Activated CD4-positive, alpha-beta T cell treated with anti-CD3 and anti-CD28 coated beads, Interleukin-2, amount 50 U/mL, for 48 hours (primary cell): ENCODE measurements at regions not wholly inside any gene's neighbourhood (a gene's known extent, or its start where the extent isn't known, plus 50 kb on each side); places are given as distances from the start of the nearest gene placed in this dataset.
"Not testable (repeated sequence)": the region's sequence is repeated elsewhere in the genome, so short reads cannot be mapped to it uniquely, and the experiment has no call there.

Experiments
- DNase-seq, 2 experiments: peaks; one replicate each; pipeline ENCODE4 v3.0.0-alpha.2; 2020

DNA sequence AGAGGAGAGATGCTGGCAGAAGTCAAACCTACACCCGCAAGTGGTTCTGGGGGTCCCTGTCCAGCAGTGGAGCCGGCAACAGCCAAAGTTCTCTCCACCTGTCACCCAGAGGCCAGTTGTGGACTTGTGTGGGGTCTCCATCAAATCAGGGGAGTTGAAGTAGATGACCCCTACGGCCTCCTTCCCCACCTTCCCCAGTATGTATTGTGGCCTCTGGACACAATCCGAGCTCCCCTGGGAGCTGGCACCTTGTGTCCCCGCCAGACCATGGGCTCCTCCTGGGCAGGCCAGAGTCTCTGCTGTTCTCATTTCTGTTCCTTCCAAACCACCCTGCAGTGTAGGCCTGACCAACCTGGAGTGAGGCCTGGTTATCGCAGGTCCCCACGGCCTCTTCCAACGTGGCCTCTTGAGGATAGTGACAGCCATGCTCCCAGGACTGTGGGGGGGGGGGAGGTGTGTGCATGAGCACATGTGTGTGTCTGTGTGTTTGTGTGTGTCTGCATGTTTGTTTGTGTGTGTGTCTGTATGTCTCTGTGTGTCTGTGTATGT, 246.4 kb downstream of the MATN1 start:
- no peak for DNase-seq

DNA sequence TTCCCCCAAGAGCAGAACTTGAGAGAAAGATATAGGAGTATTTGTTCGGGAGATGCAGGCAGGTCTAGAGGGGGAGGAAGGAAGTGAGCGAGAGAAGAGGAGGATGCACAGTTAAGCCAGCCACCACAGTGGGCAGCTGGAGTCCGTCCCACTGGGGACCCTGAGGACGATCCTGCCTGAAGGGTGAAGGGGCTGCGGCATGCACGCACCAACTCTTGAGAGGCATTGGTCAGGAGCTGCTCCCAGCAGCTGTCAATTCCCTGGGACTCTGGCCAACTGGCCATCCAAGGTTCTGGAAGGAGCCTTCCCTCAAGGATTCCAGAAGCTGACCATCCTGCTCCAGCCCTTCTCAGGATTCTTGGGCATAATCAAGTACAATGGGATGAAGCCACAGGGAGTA, 246.9 kb downstream of the MATN1 start:
- no peak for DNase-seq

GRCh38 chr1:30475966-30476365, 247.4 kb downstream of the MATN1 start:
- DNase-seq: no peak

GRCh38 chr1:30475201-30475600, 248.2 kb downstream of the MATN1 start:
- DNase-seq: no peak

DNA sequence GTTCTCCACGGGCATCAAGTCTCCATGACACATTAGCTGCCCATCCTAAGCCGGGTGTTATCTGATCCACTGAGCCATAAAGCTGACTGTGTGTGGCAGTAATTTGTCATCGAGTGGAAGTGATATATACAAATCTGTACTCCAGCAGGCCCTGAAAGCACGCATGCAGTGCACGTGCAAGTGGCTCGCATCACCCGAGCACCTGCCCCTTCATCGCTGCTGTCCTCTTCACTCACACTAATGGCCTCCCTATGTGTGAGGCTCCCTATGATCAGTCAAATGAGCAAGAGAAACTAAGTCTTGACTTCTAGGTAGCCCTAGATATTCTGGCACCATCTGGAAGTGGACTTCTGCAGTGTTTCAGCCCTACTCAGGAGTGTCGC, 248.6 kb downstream of the MATN1 start:
- no peak for DNase-seq

- no peak for DNase-seq
Observed at GRCh38 chr1:30473922-30474817, 249.2 kb downstream of the MATN1 start.

DNA sequence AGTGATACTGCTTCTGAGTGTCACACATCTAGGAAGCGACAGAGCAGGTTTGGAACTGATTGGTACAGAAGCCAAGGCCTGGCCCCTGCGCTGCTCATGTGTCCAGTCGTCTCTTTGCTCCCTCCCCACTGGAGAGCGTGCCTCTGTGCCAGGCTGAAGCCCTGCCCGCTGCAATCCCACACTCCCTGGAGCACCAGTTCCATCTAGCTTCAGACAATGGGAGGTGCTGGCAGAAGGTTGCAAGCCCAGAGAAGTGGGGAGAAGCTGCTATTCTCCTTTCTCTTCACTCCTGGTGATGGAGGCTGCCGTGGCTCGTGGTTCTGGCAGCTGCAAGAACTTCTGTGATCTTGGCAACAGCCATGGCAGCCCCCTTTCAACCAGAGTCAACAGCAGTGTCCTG, 250.9 kb downstream of the MATN1 start:
- no peak for DNase-seq

- no peak for DNase-seq
Observed at GRCh38 chr1:30472009-30472408, 251.4 kb downstream of the MATN1 start.

GRCh38 chr1:30471307-30471706, 252.1 kb downstream of the MATN1 start:
- no peak for DNase-seq

DNA sequence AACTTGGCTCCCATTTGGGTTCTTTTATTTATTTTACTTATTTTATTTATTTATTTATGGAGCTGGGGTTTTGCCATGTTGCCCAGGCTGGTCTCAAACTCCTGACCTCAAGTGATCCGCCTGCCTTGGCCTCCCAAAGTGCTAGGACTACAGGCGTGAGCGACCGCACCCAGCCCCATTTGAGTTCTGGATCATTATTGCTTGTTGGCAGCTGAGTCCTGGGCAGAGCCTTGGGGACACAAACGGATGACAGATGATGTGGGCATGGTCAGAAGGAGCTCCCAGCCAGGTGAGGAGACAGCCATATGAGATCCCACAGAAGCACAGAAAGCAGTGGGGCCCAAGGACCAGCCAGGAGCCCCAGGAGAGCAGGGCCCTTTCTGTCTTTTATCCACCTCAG, 254.0 kb downstream of the MATN1 start:
- no peak for DNase-seq

DNA sequence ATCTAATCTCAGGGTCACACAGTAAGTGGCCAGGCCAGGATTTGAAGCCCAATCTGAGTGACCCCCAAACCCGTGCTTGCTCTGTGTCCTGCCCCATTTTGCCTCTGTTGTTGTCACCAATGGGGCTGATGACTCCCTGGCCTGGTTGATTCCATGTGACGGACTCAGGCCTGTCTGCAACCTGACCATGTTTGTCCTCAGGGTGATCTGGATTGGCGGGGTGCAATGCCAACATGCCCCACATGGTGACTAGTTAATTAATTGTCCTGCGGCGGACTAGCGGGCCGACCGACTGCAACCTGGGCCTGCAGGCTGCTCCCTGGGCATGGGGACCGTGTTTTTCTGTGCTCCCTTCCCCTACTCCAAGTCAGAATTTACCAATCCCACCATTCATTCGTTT, 256.3 kb downstream of the MATN1 start:
- DNase-seq: no peak

GRCh38 chr1:30466610-30467009, 256.8 kb downstream of the MATN1 start:
- DNase-seq: no peak

GRCh38 chr1:30466026-30466425, 257.4 kb downstream of the MATN1 start:
- DNase-seq: no peak

- DNase-seq: no peak
Observed at GRCh38 chr1:30465096-30465495, 258.3 kb downstream of the MATN1 start.

- no peak for DNase-seq
Observed at GRCh38 chr1:30464187-30464617, 259.2 kb downstream of the MATN1 start.

- no peak for DNase-seq
Observed at GRCh38 chr1:30462826-30463425, 260.5 kb downstream of the MATN1 start.

DNA sequence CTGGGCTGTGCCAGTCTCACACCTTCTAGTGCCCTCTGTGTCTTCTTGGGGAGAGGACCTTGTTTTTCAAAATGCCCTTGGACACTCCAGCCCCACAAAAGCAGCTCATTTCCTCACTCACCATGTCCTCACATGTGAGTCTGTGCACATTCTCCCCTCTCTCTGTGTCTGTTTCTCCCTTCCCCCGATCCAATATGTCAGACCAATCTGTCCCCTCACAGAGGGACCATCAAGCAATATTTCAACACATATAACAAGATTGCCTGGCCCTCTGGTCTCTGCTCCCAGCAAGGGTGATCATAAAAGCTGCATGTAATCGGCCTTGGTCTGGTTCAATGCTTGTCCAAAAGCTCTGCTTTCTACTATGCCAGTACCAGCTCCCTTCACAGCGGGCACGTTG, 261.2 kb downstream of the MATN1 start:
- DNase-seq: no peak

GRCh38 chr1:30461640-30462039, 261.7 kb downstream of the MATN1 start:
- no peak for DNase-seq

GRCh38 chr1:30460661-30461060, 262.7 kb downstream of the MATN1 start:
- no peak for DNase-seq

GRCh38 chr1:30458730-30459485, 264.5 kb downstream of the MATN1 start:
- DNase-seq: not testable (repeated sequence)

- DNase-seq: no peak
Observed at GRCh38 chr1:30452925-30453324, 270.5 kb downstream of the MATN1 start.

GRCh38 chr1:30452170-30452569, 271.2 kb downstream of the MATN1 start:
- no peak for DNase-seq

DNA sequence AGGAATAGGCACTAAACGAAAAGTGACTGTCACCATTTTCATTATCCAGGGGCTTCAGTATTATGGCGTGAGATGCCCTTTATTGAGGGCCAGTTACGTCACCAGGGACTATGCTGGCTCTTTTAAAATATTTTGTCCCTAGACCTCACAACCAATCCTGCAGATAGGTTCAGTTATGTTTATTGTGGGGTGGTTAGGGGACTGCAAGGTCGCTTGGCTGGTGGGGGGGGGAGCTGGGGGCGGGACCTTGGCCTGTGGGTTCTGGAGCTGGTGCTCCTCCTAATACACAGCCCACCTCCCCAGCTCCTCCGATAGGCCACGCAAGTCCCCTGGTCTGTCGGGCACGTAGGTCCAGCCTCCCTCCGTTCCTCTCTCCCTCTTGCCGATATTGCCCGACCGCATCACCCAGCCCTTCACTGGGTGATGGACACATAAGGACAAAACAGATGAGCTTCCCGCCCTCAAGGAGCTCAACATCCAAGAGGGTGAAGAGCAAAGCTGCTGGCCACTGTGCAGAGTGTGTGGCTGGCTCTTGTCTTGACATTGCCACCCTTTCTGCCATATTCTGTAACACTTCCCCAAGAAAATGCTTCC, 271.8 kb downstream of the MATN1 start:
- no peak for DNase-seq
